ENCODE measurements at regions not wholly inside any gene's neighbourhood (a gene's known extent, or its start where the extent isn't known, plus 50 kb on each side); places are given as distances from the start of the nearest gene placed in this dataset.

GRCh38 chrX:67961516-67961915 lies 417.7 kb downstream of the AR start:
- H3K9me3 ChIP-seq (ENCODE audit: control insufficient read depth, insufficient read depth, low read depth, low read length): no peaks in the 10 kb centered on the region
- no peak overlapping the region for H3K4me3 ChIP-seq (ENCODE audit: low read depth in 2 of 2, low read length in 2 of 2)
- H3K36me3 ChIP-seq (ENCODE audit: control insufficient read depth, insufficient read depth, low read length): no peaks in the 10 kb centered on the region
- intact Hi-C loops (cut with micrococcal nuclease; ENCODE audit: unreplicated experiment): no loop called here
- TF ChIP-seq SIN3A (IDR thresholded peaks at IDR 0.05; ENCODE audit: borderline replicate concordance, insufficient read depth, low read depth, low read length) (no peak), CTCF (IDR thresholded peaks at IDR 0.05) (no peak), TCF7L2 (IDR thresholded peaks at IDR 0.05; ENCODE audit: low read depth, low read length) (no peak), REST (IDR thresholded peaks at IDR 0.05; ENCODE audit: insufficient read depth in 1 of 2, low read depth in 2 of 2, low read length in 1 of 2) (no peak), POLR2AphosphoS5 (IDR thresholded peaks at IDR 0.05; ENCODE audit: low read depth, low read length) (no peak)
- H3K27ac ChIP-seq (ENCODE audit: low read length): no peak overlapping the region
- H3K27me3 ChIP-seq (ENCODE audit: control insufficient read depth, insufficient read depth, low read length): no peaks in the 10 kb centered on the region
- DNase-seq (ENCODE audit: low read depth, low spot score) (no peak), ATAC-seq (no peak)
- no TSS peak for BruUV-seq (replicated peaks)
- in situ Hi-C loops (cut with HindIII; ENCODE audit: low pct_unique_long_range_greater_than_20kb, low sequenced_read_pairs): no loop called here
- ChIA-PET POLR2A (no interaction called here), CTCF (no interaction called here)
- H3K4me1 ChIP-seq (ENCODE audit: control insufficient read depth, insufficient read depth, low read length): no peaks in the 10 kb centered on the region
